Left lung (tissue), 4 donors: ENCODE measurements at regions not wholly inside any gene's neighbourhood (a gene's known extent, or its start where the extent isn't known, plus 50 kb on each side); places are given as distances from the start of the nearest gene placed in this dataset.
A peak's percentile ranks its signal among the peaks of the same experiment; 100 is the strongest.

Source experiments
- ATAC-seq: fragments of 200-7000 bp; cut with Tn5 transposase; one replicate; pipeline ENCODE4 v1.9.1; 2020; ENCODE audit warnings: moderate library complexity
- DNase-seq, 4 donors: peaks; one replicate each; pipeline ENCODE4 v3.0.0-alpha.2; 2013 to 2020
- H3K27ac ChIP-seq, 2 donors: fragments of 200-600 bp; sonication (generic) in 1 of 2; one replicate each; pipeline versions ENCODE4 v1.5.0 to v1.8.0; 2020 to 2021
- H3K27me3 ChIP-seq, 2 donors: fragments of 200-600 bp; sonication (generic) in 1 of 2; one replicate each; pipeline versions ENCODE4 v1.5.0 to v1.8.0; 2020 to 2021
- H3K36me3 ChIP-seq, 2 donors: fragments of 200-600 bp; sonication (generic) in 1 of 2; one replicate each; pipeline versions ENCODE4 v1.5.0 to v1.8.0; 2020 to 2021
- H3K4me1 ChIP-seq, 2 donors: fragments of 200-600 bp; one replicate each; pipeline ENCODE4 v1.8.0; 2021
- H3K4me3 ChIP-seq, 2 donors: fragments of 200-600 bp; sonication (generic) in 1 of 2; one replicate each; pipeline versions ENCODE4 v1.5.0 to v1.8.0; 2020 to 2021; ENCODE audit warnings: mild to moderate bottlenecking in 1 of 2
- H3K9me3 ChIP-seq, 2 donors: fragments of 200-600 bp; sonication (generic) in 1 of 2; one replicate each; pipeline versions ENCODE4 v1.5.0 to v1.8.0; 2020 to 2021
- intact Hi-C, 2 donors: fragments of 100-400 bp; cut with DNase I; formaldehyde crosslinking; loops; one replicate each; pipeline versions ENCODE4 v1.11.2 to v1.14.2; 2022
- TF ChIP-seq, protein P1 (sequence below), 2 donors: fragments of 200-600 bp; sonication (generic) in 1 of 2; IDR thresholded peaks; one replicate each; pipeline versions ENCODE4 v1.5.0 to v1.8.0; 2021; ENCODE audit warnings: antibody characterized with exemption in 2 of 2
- donor health status: DM: no; HTN: yes; CAD: no.
- donor health status: DM: no; HTN: no; CAD: no.

DNA sequence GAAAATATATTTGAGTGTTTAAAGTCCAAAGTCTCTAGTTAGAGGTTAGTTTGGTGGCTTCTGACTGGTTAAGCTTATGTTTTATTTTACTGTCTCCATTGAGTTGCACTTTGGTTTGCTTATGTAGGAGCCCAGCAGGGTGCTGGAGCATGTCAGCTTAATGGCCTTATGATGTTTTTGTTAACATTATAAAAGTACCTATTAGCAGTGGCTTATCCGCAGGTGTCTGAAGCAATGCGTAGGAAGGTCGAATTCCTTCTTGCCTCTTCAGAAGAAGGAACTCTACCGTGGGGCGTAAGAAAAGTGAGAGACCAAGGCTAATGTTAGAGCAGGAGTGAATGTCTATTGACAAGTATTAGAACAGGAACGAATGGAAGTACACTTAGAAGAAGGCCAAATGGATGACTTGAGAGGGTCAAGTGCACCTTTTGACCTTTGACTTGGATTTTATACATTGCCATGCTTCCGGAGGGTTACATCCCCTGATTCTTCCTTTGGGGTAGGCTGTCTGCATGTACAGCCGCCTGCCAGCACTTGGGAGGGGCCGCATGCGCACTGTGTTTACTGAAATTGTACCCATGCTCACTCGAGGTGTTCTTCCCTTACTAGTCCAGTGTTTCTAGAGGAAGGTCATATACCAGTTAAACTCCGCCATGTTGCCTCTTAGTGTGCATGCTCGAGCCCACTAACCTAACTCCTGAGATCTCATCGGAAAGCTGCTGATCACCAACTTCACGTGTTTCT is 793.9 kb upstream of the PCDH9 start:
- Histone ChIP-seq H3K9me3 (peaks cover 0 to 11% of the 10 kb centered on the region in 2 donors), H3K4me1 (no peaks in the 10 kb centered on the region), H3K4me3 (no peak overlapping the region), H3K27me3 (no peaks in the 10 kb centered on the region), H3K27ac (no peak overlapping the region), H3K36me3 (no peaks in the 10 kb centered on the region)
- intact Hi-C loops = no loop called here
- TF ChIP-seq, protein P1, sequence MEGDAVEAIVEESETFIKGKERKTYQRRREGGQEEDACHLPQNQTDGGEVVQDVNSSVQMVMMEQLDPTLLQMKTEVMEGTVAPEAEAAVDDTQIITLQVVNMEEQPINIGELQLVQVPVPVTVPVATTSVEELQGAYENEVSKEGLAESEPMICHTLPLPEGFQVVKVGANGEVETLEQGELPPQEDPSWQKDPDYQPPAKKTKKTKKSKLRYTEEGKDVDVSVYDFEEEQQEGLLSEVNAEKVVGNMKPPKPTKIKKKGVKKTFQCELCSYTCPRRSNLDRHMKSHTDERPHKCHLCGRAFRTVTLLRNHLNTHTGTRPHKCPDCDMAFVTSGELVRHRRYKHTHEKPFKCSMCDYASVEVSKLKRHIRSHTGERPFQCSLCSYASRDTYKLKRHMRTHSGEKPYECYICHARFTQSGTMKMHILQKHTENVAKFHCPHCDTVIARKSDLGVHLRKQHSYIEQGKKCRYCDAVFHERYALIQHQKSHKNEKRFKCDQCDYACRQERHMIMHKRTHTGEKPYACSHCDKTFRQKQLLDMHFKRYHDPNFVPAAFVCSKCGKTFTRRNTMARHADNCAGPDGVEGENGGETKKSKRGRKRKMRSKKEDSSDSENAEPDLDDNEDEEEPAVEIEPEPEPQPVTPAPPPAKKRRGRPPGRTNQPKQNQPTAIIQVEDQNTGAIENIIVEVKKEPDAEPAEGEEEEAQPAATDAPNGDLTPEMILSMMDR (IDR thresholded peaks at IDR 0.05) = no peak
- no peak for DNase-seq
- no peak for ATAC-seq

DNA sequence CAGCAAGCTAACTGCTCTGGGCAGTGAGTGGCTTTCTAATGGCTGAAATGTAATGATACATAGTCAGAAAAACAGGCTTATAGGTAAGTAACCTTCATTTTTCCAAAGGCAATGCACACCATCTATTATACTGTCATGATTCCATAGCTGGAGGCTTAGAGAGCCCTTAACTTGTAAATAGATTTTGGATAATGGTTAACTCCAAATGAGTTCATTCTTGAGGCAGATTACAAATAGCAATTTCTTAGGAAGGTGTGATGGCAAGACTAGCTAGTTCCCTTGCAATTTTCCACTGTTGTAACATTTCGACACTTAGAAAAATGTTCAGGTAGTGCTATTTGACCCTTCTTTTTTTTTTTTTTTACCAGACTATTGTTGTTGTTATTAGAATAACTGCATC is 789.8 kb upstream of the PCDH9 start:
- DNase-seq (no peak), ATAC-seq (no peak)
- intact Hi-C loops = no loop called here
- H3K36me3 ChIP-seq = no peaks in the 10 kb centered on the region
- no peak overlapping the region for H3K27ac ChIP-seq
- no peaks in the 10 kb centered on the region for H3K4me1 ChIP-seq
- TF ChIP-seq, protein P1 (IDR thresholded peaks at IDR 0.05) = no peak
- H3K27me3 ChIP-seq = no peaks in the 10 kb centered on the region
- peaks cover 0 to 11% of the 10 kb centered on the region in 2 donors for H3K9me3 ChIP-seq
- H3K4me3 ChIP-seq = no peak overlapping the region

DNA sequence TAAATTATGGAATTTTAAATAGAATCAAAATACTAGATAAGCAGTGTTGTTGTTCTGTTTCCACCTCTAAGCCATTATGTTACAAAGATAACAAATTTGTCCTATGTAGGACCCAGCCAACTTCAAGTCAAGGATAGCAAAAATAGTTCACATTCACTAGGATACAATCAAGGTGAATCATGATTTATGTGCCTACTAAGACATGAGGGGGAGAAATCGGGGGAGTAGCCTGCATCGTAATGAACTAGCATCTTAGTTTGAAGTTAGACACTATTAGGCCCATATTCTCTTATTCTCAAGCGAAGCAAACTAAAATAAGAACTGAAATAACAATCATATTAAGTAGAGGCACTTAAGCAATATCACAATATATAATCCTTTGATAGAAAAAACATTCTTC is 779.4 kb upstream of the PCDH9 start:
- TF ChIP-seq, protein P1 (IDR thresholded peaks at IDR 0.05) = no peak
- H3K27ac ChIP-seq = no peak overlapping the region
- peaks cover 0 to 5% of the 10 kb centered on the region in 2 donors for H3K9me3 ChIP-seq
- no peaks in the 10 kb centered on the region for H3K4me1 ChIP-seq
- no peaks in the 10 kb centered on the region for H3K27me3 ChIP-seq
- intact Hi-C loops = no loop called here
- ATAC-seq (no peak), DNase-seq (no peak)
- no peak overlapping the region for H3K4me3 ChIP-seq
- H3K36me3 ChIP-seq = no peaks in the 10 kb centered on the region

DNA sequence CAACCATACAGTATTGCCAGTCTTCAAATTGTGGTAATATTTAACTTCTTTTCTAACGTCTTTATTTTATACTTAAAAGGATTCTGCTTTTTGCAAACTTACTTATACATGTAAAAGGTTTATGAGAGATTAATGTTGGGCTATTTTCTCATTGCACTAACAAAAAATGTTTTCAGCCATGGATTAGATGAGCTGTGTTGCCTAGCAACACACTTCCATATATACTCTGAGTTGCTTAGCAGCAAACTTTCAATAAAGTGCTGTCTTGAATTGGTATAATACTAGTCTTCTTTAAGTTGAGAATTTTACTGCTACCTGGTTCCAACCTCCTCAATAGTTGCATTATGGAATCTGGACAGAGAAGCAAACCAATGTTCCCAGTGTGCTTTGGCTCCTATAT is 777.4 kb upstream of the PCDH9 start:
- H3K4me1 ChIP-seq = no peaks in the 10 kb centered on the region
- DNase-seq = no peak
- no peak overlapping the region for H3K4me3 ChIP-seq
- H3K36me3 ChIP-seq = no peaks in the 10 kb centered on the region
- peaks cover 0 to 3% of the 10 kb centered on the region in 2 donors for H3K9me3 ChIP-seq
- no peaks in the 10 kb centered on the region for H3K27me3 ChIP-seq
- intact Hi-C loops = no loop called here
- H3K27ac ChIP-seq = no peak overlapping the region
- ATAC-seq = no peak
- TF ChIP-seq, protein P1 (IDR thresholded peaks at IDR 0.05) = no peak

DNA sequence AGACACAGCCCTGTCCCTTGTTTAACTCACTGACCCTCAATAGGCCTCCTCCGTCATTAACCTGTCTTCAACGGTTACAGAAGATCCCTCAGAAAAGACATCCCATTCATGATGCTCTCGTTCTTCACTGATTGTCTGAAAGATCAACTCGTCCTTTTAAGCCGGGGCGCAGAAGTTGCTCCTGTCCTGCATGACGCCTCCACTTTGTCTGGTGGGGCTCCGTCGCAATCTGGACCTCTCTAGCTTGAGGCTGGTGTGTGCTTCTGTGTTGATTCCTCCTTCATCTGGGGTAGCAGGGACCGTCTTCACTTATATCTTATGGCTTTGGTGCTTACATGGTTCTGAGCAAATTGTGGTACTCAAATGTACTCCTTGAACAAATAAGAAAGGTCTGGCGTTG is 766.0 kb upstream of the PCDH9 start:
- TF ChIP-seq, protein P1 (IDR thresholded peaks at IDR 0.05) = no peak
- intact Hi-C loops = no loop called here
- H3K36me3 ChIP-seq = no peaks in the 10 kb centered on the region
- H3K27ac ChIP-seq = no peak overlapping the region
- DNase-seq (peak in 1 of 4 donors; percentile 27), ATAC-seq (no peak)
- no peaks in the 10 kb centered on the region for H3K27me3 ChIP-seq
- H3K9me3 ChIP-seq = peaks cover 0 to 3% of the 10 kb centered on the region in 2 donors
- H3K4me1 ChIP-seq = no peaks in the 10 kb centered on the region
- H3K4me3 ChIP-seq = no peak overlapping the region
